ENCODE measurements at regions not wholly inside any gene's neighbourhood (a gene's known extent, or its start where the extent isn't known, plus 50 kb on each side); places are given as distances from the start of the nearest gene placed in this dataset.

DNA sequence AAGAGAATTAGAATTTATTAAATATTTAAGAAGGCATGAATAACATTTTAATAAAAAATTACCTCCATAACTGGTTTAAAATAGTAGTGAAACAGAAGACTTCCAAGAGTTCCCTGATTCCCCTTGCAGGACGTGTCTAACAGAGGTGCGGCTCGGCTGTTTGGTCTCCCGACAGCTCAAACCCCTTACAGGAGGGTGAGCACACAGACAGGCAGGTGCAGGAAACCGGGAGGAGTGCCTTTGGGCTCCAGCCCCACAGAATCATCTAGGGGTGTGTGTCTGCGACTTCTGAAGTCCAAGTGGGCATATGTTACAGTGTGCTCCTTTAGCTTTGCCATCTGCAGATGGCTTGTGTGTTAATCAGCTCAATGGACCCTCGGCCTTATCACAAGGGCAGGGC, 88.1 kb upstream of the CCSER1 start:
- TF ChIP-seq, protein P1, sequence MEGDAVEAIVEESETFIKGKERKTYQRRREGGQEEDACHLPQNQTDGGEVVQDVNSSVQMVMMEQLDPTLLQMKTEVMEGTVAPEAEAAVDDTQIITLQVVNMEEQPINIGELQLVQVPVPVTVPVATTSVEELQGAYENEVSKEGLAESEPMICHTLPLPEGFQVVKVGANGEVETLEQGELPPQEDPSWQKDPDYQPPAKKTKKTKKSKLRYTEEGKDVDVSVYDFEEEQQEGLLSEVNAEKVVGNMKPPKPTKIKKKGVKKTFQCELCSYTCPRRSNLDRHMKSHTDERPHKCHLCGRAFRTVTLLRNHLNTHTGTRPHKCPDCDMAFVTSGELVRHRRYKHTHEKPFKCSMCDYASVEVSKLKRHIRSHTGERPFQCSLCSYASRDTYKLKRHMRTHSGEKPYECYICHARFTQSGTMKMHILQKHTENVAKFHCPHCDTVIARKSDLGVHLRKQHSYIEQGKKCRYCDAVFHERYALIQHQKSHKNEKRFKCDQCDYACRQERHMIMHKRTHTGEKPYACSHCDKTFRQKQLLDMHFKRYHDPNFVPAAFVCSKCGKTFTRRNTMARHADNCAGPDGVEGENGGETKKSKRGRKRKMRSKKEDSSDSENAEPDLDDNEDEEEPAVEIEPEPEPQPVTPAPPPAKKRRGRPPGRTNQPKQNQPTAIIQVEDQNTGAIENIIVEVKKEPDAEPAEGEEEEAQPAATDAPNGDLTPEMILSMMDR (IDR thresholded peaks at IDR 0.05), result no peak
- TF ChIP-seq POLR2A (IDR thresholded peaks at IDR 0.05), result no peak
